Mucosa of descending colon (tissue), 3 donors: ENCODE measurements at regions not wholly inside any gene's neighbourhood (a gene's known extent, or its start where the extent isn't known, plus 50 kb on each side); places are given as distances from the start of the nearest gene placed in this dataset.
A peak's percentile ranks its signal among the peaks of the same experiment; 100 is the strongest.

ENCODE experiments used
- ATAC-seq: fragments of 200-7000 bp; cut with Tn5 transposase; one replicate; pipeline ENCODE4 v1.9.1; 2020; ENCODE audit warnings: mild to moderate bottlenecking, moderate library complexity
- DNase-seq, 3 donors: peaks; one replicate each; pipeline ENCODE4 v3.0.0-alpha.2; 2020
- H3K36me3 ChIP-seq: fragments of 200-600 bp; one replicate; pipeline ENCODE4 v1.8.0; 2021; ENCODE audit warnings: low read depth, mild to moderate bottlenecking
- H3K4me1 ChIP-seq: fragments of 200-600 bp; one replicate; pipeline ENCODE4 v1.8.0; 2021; ENCODE audit warnings: low read depth, mild to moderate bottlenecking
- H3K4me3 ChIP-seq: fragments of 200-600 bp; one replicate; pipeline ENCODE4 v1.8.0; 2021; ENCODE audit warnings: mild to moderate bottlenecking
- H3K9me3 ChIP-seq: fragments of 200-600 bp; one replicate; pipeline ENCODE4 v1.8.0; 2021; ENCODE audit warnings: mild to moderate bottlenecking
- CTCF ChIP-seq: fragments of 200-600 bp; IDR thresholded peaks from one replicate; pipeline ENCODE4 v1.8.0; 2022; ENCODE audit warnings: antibody characterized with exemption, mild to moderate bottlenecking
- intact Hi-C, 2 donors: fragments of 100-400 bp; cut with DNase I in 1 of 2; cut with micrococcal nuclease in 1 of 2; formaldehyde crosslinking; loops; one replicate each; pipeline versions ENCODE4 v1.11.0 to v1.11.1; 2022; cut with DNase I, micrococcal nuclease
- donor health status: DM: no; HTN: no; CAD: no; lungs with moderate emphysema.
- donor health status: DM: no; HTN: no; CAD: no.
- donor health status: DM: no; HTN: yes; CAD: no.

GRCh38 chr7:37516664-37517063 is 68.0 kb upstream of the ELMO1 start:
- Histone ChIP-seq H3K36me3 (no peaks in the 10 kb centered on the region), H3K9me3 (no peaks in the 10 kb centered on the region), H3K4me3 (no peak overlapping the region), H3K4me1 (no peaks in the 10 kb centered on the region)
- ATAC-seq = no peak
- intact Hi-C loops = no loop called here
- DNase-seq = peak in 1 of 3 donors; percentile 8
- TF ChIP-seq CTCF = no peak

GRCh38 chr7:37518266-37518665 is 69.6 kb upstream of the ELMO1 start:
- Histone ChIP-seq H3K36me3 (no peaks in the 10 kb centered on the region), H3K9me3 (no peaks in the 10 kb centered on the region), H3K4me3 (no peak overlapping the region), H3K4me1 (no peaks in the 10 kb centered on the region)
- ATAC-seq (no peak), DNase-seq (no peak)
- intact Hi-C loops = no loop called here
- no peak for TF ChIP-seq CTCF

- ATAC-seq = no peak
- H3K4me3 ChIP-seq = no peak overlapping the region
- no peaks in the 10 kb centered on the region for H3K4me1 ChIP-seq
Observed at GRCh38 chr7:37524056-37524455, 75.4 kb upstream of the ELMO1 start.

GRCh38 chr7:37524797-37525196 is 76.1 kb upstream of the ELMO1 start:
- Histone ChIP-seq H3K4me1 (no peaks in the 10 kb centered on the region), H3K9me3 (no peaks in the 10 kb centered on the region), H3K4me3 (no peak overlapping the region), H3K36me3 (no peaks in the 10 kb centered on the region)
- ATAC-seq (no peak), DNase-seq (no peak)
- TF ChIP-seq CTCF = no peak
- intact Hi-C loops = no loop called here

More at GRCh38 chr7:37524056-37524455, 75.4 kb upstream of the ELMO1 start:
- TF ChIP-seq CTCF = no peak
- intact Hi-C loops = no loop called here
- no peaks in the 10 kb centered on the region for H3K9me3 ChIP-seq
- no peak for DNase-seq
- no peaks in the 10 kb centered on the region for H3K36me3 ChIP-seq

- no peak for ATAC-seq
- TF ChIP-seq CTCF = no peak
- Histone ChIP-seq H3K4me3 (no peak overlapping the region), H3K36me3 (no peaks in the 10 kb centered on the region), H3K9me3 (no peaks in the 10 kb centered on the region), H3K4me1 (no peaks in the 10 kb centered on the region)
- intact Hi-C loops = no loop called here
- DNase-seq = no peak
Observed at GRCh38 chr7:37526623-37527022, 78.0 kb upstream of the ELMO1 start.

- no peaks in the 10 kb centered on the region for H3K36me3 ChIP-seq
- no peak for TF ChIP-seq CTCF
Observed at GRCh38 chr7:37527109-37527508, 78.4 kb upstream of the ELMO1 start.

More at GRCh38 chr7:37527109-37527508, 78.4 kb upstream of the ELMO1 start:
- DNase-seq = no peak
- Histone ChIP-seq H3K4me1 (no peaks in the 10 kb centered on the region), H3K4me3 (no peak overlapping the region), H3K9me3 (no peaks in the 10 kb centered on the region)
- intact Hi-C loops = no loop called here
- ATAC-seq = no peak
